HG03196 (cell line): ENCODE measurements at regions not wholly inside any gene's neighbourhood (a gene's known extent, or its start where the extent isn't known, plus 50 kb on each side); places are given as distances from the start of the nearest gene placed in this dataset.
"Not testable (repeated sequence)": the region's sequence is repeated elsewhere in the genome, so short reads cannot be mapped to it uniquely, and the experiment has no call there.

Source experiments
- ATAC-seq: cut with Tn5 transposase; IDR thresholded peaks from one replicate; pipeline ENCODE4 v1.9.1; 2021; ENCODE audit not compliant: unreplicated experiment

GRCh38 chr9:124124729-124125650 is 113.4 kb downstream of the LHX2 start:
- no peak for ATAC-seq

DNA sequence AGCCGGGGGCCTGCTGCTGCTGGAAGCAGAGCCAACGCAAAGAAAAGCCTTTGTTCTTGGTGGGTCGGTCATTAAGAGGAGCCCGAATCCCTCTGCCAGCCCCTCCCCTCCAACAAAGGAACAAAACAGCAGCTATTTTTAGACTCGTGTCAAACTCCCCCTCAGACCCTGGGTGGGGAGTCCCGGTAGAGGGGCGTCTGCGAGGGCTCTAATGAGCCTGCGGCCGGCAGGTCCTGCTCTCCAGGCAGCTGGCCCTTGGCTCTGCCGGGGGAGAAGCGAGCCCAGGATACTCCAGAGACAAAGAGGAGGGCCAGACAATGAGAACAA is 114.0 kb downstream of the LHX2 start:
- ATAC-seq = no peak

GRCh38 chr9:124126648-124127646 is 115.4 kb downstream of the LHX2 start:
- no peak for ATAC-seq

DNA sequence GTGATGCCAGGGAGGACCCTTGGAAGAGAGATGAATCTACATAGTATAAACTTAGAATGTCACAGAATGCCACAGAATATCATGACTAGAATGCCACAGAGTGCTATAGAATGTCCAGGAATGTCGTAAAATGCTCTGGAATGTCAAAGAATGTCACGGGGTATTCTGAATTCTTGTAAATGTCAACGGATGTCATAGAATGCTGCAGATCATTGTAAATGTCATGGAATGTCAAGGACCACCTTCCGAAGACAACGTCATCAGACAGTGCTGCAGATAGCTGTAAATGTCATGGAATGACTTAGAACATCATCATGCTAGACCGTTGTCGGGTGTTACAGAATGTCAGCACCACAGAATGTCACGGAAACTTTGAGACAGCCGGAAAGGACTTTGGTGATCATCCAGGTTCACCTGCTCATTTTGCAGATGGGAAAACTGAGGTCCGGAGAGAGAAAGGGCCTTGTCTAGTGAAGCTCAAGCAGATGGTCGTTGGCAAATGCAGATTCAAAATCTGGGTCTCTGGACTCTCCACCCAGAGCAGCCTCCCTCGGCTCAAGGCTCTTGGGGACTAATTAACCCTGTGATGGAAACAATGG is 117.1 kb downstream of the LHX2 start:
- no peak for ATAC-seq

DNA sequence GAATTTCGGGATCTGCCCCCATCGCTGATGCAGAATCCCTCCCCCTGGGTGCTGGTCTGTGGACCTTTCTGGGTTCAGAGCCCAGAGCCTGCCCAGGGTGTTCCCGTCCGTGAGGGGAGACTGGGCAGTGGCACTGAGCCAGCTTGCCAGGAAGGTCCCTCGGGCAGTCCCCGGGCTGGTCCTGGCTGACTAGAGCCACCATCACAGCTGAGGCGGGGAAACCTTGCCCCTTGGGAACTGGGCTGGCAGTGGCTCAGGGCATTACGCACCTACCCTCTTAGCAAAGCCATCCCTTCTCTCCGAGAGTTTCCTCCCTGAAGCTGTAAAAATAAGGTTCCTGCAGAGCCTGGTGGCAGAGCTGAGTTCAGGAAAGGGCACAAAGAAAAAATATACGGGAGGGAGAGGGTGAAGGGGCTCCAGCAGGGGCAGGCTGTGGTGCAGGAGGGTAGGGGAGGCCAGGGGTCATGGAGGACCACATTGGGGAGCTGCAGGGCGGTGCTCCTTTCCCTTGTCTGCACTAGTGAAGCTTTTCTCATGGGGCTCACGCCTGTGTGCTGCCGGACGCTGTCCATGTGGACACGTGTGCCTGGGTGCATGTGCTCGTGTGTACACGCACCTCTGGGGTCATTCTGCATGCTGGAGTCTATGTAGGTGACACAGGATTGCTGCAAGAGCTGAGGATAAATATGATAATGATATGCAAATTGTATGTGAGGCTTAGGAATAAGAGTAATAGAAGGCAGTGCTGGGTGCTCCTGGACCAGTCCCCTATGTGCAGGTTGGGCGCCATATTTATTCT is 118.9 kb downstream of the LHX2 start:
- ATAC-seq = no peak

DNA sequence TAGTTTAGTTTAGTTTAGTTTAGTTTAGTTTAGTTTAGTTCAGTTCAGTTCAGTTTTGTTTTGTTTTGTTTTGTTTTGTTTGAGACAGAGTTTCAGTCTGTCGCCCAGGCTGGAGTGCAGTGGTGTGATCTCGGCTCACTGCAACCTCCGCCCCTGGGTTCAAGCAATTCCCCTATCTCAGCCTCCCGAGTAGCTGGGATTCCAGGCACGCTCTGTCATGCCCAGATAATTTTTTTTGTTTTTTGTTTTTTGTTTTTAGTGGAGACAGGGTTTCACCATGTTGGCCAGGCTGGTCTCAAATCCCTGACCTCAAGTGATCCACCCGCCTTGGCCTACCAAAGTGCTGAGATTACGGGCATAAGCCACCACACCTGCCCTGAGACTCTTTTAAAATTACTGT is 120.0 kb downstream of the LHX2 start:
- not testable (repeated sequence) for ATAC-seq

- ATAC-seq = no peak
Observed at GRCh38 chr9:124132671-124133147, 121.1 kb downstream of the LHX2 start.

DNA sequence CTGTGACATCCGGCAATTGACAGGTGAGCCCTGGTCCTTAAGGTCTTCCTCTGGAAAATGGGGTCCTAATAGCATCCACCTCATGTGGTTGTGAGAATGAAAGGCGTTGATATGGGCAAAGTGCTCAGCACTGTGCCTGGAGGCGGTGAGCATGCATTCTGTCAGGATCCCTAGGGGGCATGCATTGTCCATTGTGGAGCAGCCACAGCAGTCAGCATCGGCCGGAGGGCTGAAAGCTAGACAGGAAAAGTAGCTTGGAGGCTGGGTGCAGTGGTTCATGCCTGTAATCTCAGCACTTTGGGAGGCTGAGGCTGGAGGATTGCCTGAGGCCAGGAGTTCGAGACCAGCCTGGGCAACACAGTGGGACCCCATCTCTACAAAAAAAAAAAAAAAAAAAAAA is 122.2 kb downstream of the LHX2 start:
- ATAC-seq = no peak

GRCh38 chr9:124134526-124134925 is 123.0 kb downstream of the LHX2 start:
- ATAC-seq = no peak

GRCh38 chr9:124135813-124136365 is 121.9 kb upstream of the NEK6 start:
- no peak for ATAC-seq

DNA sequence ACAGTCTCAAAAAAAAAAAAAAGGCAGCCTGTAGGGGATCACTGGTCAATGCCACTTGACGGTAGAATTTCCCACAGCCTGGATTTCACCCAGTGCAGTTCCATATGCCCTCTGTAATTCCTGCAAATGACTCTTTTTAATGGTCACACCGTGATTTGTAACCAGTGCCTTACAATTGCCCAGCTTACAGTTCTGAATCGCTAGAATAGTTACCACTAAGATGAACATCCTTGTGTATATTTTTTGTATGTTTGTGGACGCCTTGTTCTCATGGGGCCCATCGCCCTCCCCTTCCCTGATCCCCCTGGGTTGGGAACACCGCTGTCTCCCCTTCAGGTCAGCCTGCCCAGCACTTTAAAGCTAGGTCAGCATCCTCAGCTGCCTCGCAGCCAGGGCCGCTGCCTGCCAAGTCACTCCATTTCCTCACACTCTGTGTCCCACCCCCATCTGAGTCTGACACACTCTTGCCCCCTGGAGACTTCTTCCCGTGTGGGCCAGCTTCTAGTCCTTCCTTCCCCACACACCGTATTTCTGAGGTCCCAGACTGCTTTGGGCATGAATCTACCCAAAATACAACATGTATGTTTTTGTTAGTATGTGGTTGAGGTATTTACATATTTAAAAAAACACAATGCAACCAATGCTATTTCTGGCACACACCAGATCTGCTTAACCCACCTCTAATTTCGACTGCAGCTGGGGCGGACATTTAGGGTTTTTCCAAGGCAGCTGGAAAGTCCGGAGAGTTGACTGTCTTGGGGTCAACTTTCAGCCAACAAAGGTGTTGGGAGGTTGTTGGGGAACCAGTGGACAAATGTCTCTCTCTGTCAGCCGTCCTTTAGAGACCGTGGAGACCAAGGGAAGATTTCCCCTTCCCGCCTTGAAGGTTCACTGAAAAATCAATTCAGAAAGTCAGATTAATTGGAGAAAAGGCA is 120.5 kb upstream of the NEK6 start:
- peak; percentile 78 for ATAC-seq

DNA sequence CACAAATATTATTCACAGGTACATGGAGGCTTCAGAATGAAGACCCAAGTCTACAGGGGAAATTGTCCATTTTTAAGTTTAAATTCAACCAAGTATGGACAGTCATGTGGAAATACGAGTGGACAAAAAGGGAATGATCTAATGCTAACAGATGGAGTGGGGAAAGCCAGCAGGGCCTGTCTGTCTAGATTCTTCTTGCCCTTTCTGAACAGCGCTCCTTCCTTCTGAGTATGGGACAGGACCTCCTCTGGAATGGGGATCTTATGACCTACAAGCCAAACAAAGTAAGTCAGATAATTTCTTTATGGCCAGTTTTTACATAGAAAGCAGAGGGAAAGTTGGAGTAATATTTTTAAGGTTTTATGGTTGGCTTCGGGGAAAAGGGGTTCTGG is 119.8 kb upstream of the NEK6 start:
- no peak for ATAC-seq

DNA sequence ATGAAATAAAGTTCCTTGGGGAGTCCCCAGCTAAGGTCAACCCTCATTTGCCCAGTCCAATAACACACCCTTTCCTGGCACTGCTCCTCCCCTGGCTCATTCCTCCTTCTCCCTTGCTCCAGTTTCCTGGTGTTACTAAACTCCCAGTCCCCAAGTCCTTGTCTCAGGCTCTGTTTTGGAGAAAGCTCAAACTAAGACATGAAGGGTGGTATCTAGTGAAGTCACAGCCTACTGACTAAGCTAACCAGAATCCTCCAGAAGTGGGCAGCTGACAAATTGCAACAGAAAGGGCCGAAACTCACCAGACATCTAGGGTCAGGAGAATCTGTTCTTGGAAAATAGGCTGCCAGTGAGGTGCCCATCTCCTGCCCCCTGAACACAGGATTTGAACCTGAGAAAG is 118.7 kb upstream of the NEK6 start:
- no peak for ATAC-seq

- ATAC-seq = no peak
Observed at GRCh38 chr9:124140941-124141568, 116.7 kb upstream of the NEK6 start.

DNA sequence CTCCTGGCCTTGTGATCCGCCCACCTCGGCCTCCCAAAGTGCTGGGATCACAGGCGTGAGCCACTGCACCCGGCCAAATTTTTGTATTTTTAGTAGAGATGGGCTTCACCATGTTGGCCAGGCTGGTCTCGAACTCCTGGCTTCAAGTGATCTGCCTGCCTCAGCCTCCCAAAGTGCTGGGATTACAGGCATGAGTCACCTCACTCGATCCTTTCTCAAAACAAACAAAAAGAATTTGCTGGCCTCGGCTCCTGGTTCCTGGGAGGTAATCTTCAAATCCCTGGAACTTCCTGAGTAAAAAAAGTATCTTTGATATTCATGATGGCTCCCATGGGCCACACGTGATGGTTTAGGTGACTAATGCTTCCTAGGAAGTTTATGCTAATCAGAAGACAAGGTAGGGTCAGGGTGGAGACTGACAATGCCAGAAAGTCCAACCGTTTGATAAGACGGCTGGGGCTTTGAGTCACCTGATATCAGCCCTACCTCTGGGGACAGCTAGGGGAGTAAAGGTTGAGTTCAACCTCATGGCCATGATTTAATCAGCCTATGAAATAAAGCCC is 113.1 kb upstream of the NEK6 start:
- ATAC-seq = not testable (repeated sequence)

GRCh38 chr9:124146031-124146561 is 111.7 kb upstream of the NEK6 start:
- ATAC-seq = no peak

GRCh38 chr9:124149992-124150391 is 107.8 kb upstream of the NEK6 start:
- no peak for ATAC-seq

- no peak for ATAC-seq
Observed at GRCh38 chr9:124163760-124164255, 93.9 kb upstream of the NEK6 start.
